H9 (cell line): ENCODE measurements at regions not wholly inside any gene's neighbourhood (a gene's known extent, or its start where the extent isn't known, plus 50 kb on each side); places are given as distances from the start of the nearest gene placed in this dataset.

Source experiments
- DNase-seq: peaks from one replicate; pipeline ENCODE4 v3.0.0-alpha.2; 2017
- H2AFZ ChIP-seq: one replicate; pipeline ENCODE4 v1.6.1; 2013; ENCODE audit warnings: mild to moderate bottlenecking, low read length, control low read depth, moderate library complexity
- H2AK5ac ChIP-seq: 2 replicates; pipeline ENCODE4 v1.6.1; 2013; ENCODE audit warnings: low read length, control low read depth, mixed read lengths; ENCODE audit not compliant: insufficient read length
- H2BK120ac ChIP-seq: one replicate; pipeline ENCODE4 v1.6.1; 2013; ENCODE audit warnings: low read depth, mild to moderate bottlenecking, low read length, control low read depth, inconsistent platforms; ENCODE audit not compliant: poor library complexity, severe bottlenecking
- H2BK12ac ChIP-seq: 2 replicates; pipeline ENCODE4 v1.6.1; 2013; ENCODE audit warnings: low read length, control low read depth, mixed read lengths, low read depth; ENCODE audit not compliant: insufficient read length
- H2BK15ac ChIP-seq: 2 replicates; pipeline ENCODE4 v1.6.1; 2013; ENCODE audit warnings: low read depth, low read length, control low read depth
- H2BK20ac ChIP-seq: one replicate; pipeline ENCODE4 v1.6.1; 2013; ENCODE audit warnings: low read depth, mild to moderate bottlenecking, low read length, control low read depth, inconsistent platforms; ENCODE audit not compliant: poor library complexity, severe bottlenecking
- H2BK5ac ChIP-seq: 2 replicates; pipeline ENCODE4 v1.6.1; 2013; ENCODE audit warnings: low read length, control low read depth, mixed read lengths; ENCODE audit not compliant: insufficient read length
- H3K14ac ChIP-seq: 2 replicates; pipeline ENCODE4 v1.6.1; 2013; ENCODE audit warnings: low read length, control low read depth; ENCODE audit not compliant: insufficient read depth
- H3K18ac ChIP-seq: 2 replicates; pipeline ENCODE4 v1.6.1; 2013; ENCODE audit warnings: low read depth, mild to moderate bottlenecking, mixed read lengths, low read length, control low read depth; ENCODE audit not compliant: insufficient read length
- H3K23ac ChIP-seq: 2 replicates; pipeline ENCODE4 v1.6.1; 2013; ENCODE audit warnings: low read length, control low read depth, mixed read lengths, low read depth; ENCODE audit not compliant: insufficient read length
- H3K23me2 ChIP-seq: 2 replicates; pipeline ENCODE4 v1.6.1; 2013; ENCODE audit warnings: low read depth, mild to moderate bottlenecking, mixed read lengths, low read length, control low read depth; ENCODE audit not compliant: insufficient read length, poor library complexity, severe bottlenecking
- H3K27ac ChIP-seq: 2 replicates; pipeline ENCODE4 v1.5.1; 2013; ENCODE audit warnings: low read length, control low read depth, mixed read lengths, low read depth; ENCODE audit not compliant: insufficient read length
- H3K27me3 ChIP-seq: 2 replicates; pipeline ENCODE4 v1.6.1; 2013; ENCODE audit warnings: low read length, control low read depth, inconsistent platforms; ENCODE audit not compliant: insufficient read depth
- H3K4ac ChIP-seq: 2 replicates; pipeline ENCODE4 v1.6.1; 2013; ENCODE audit warnings: low read depth, mild to moderate bottlenecking, control low read depth, inconsistent platforms, low read length, moderate library complexity
- H3K4me1 ChIP-seq: 2 replicates; pipeline ENCODE4 v1.6.1; 2013; ENCODE audit warnings: low read length, control low read depth, inconsistent platforms; ENCODE audit not compliant: insufficient read depth
- H3K4me2 ChIP-seq: 2 replicates; pipeline ENCODE4 v1.6.1; 2013; ENCODE audit warnings: low read length, control low read depth, mixed read lengths; ENCODE audit not compliant: insufficient read length, insufficient read depth
- H3K56ac ChIP-seq: 2 replicates; pipeline ENCODE4 v1.6.1; 2013; ENCODE audit warnings: low read depth, mild to moderate bottlenecking, mixed read lengths, low read length, control low read depth; ENCODE audit not compliant: insufficient read length
- H3K79me1 ChIP-seq: 2 replicates; pipeline ENCODE4 v1.6.1; 2013; ENCODE audit warnings: low read depth, mild to moderate bottlenecking, moderate library complexity, low read length, control low read depth, inconsistent platforms; ENCODE audit not compliant: insufficient read depth, poor library complexity, severe bottlenecking
- H3K79me2 ChIP-seq: 2 replicates; pipeline ENCODE4 v1.6.1; 2013; ENCODE audit warnings: low read length, control low read depth, inconsistent platforms; ENCODE audit not compliant: insufficient read depth
- H3K9ac ChIP-seq: 2 replicates; pipeline ENCODE4 v1.6.1; 2013; ENCODE audit warnings: low read length, control low read depth, mixed read lengths; ENCODE audit not compliant: insufficient read length; ENCODE audit errors: extremely low read depth
- H3K9me3 ChIP-seq: one replicate; pipeline ENCODE4 v1.6.1; 2013; ENCODE audit warnings: low read depth, low read length, inconsistent platforms; ENCODE audit not compliant: control insufficient read depth
- H3T11ph ChIP-seq: one replicate; pipeline ENCODE4 v1.6.1; 2013; ENCODE audit warnings: mild to moderate bottlenecking, low read length, control low read depth, inconsistent platforms
- H4K20me1 ChIP-seq: one replicate; pipeline ENCODE4 v1.6.1; 2013; ENCODE audit not compliant: control insufficient read depth, insufficient read length, insufficient read depth
- H4K5ac ChIP-seq: 2 replicates; pipeline ENCODE4 v1.6.1; 2013; ENCODE audit warnings: low read depth, mild to moderate bottlenecking, mixed read lengths, low read length, control low read depth; ENCODE audit not compliant: insufficient read length
- H4K8ac ChIP-seq: replicated peaks from 2 replicates; pipeline ENCODE4 v1.6.1; 2013; ENCODE audit warnings: low read length, control low read depth, mixed read lengths, low read depth; ENCODE audit not compliant: insufficient read length
- H4K91ac ChIP-seq: 2 replicates; pipeline ENCODE4 v1.6.1; 2013; ENCODE audit warnings: low read depth, mild to moderate bottlenecking, moderate library complexity, mixed read lengths, low read length, control low read depth; ENCODE audit not compliant: insufficient read length
- H3K27ac Mint-ChIP-seq, 3 experiments: 2 replicates in 2 of 3; 3 replicates in 1 of 3; pipeline ENCODE4 v1.8.0; 2020 to 2021; ENCODE audit warnings: mixed read lengths in 3 of 3, mild to moderate bottlenecking in 1 of 3, moderate library complexity in 1 of 3
- H3K27me3 Mint-ChIP-seq: 2 replicates; pipeline ENCODE4 v1.8.0; 2021; ENCODE audit warnings: low read depth, mild to moderate bottlenecking, moderate library complexity, mixed read lengths
- H3K36me3 Mint-ChIP-seq, 3 experiments: 2 replicates in 2 of 3; 3 replicates in 1 of 3; pipeline ENCODE4 v1.8.0; 2020 to 2021; ENCODE audit warnings: low read depth in 3 of 3, mixed read lengths in 3 of 3; ENCODE audit not compliant: insufficient read depth in 1 of 3
- H3K4me1 Mint-ChIP-seq, 2 experiments: 2 replicates each; pipeline ENCODE4 v1.8.0; 2020; ENCODE audit warnings: mixed read lengths in 2 of 2
- H3K4me3 Mint-ChIP-seq, 2 experiments: 2 replicates in 1 of 2; 3 replicates in 1 of 2; pipeline ENCODE4 v1.8.0; 2020 to 2021; ENCODE audit warnings: mild to moderate bottlenecking in 2 of 2, mixed read lengths in 2 of 2, moderate library complexity in 1 of 2
- H3K9me3 Mint-ChIP-seq, 2 experiments: 2 replicates in 1 of 2; 3 replicates in 1 of 2; pipeline ENCODE4 v1.8.0; 2020; ENCODE audit warnings: mild to moderate bottlenecking in 2 of 2, mixed read lengths in 2 of 2, moderate library complexity in 1 of 2
- WGBS: extraction: QIAGEN DNeasy Blood & Tissue Kit; methylation state at CpG from one replicate; pipeline ENCODE4 v1.1.7; 2013; ENCODE audit warnings: missing lambda C conversion rate, low lambda C conversion rate, mixed read lengths; ENCODE audit not compliant: insufficient read length; ENCODE audit errors: extremely low coverage; 5-methylcytosine and 5-hydroxymethylcytosine counted together
- TF ChIP-seq, protein P1 (sequence below): fragments of 200-600 bp; sonication (generic); conservative IDR thresholded peaks from 3 replicates; pipeline ENCODE4 v1.8.0; 2021; ENCODE audit warnings: antibody characterized with exemption, mild to moderate bottlenecking

- Mint-ChIP-seq H3K9me3 (peaks cover 5 to 6% of the 10 kb centered on the region in 2 experiments), H3K36me3 (peaks cover 6 to 11% (median 8%) of the 10 kb centered on the region in 3 experiments), H3K27ac (peak overlapping the region; percentile 86 to 100 (median 99)), H3K27me3 (no peaks in the 10 kb centered on the region), H3K4me3 (peak overlapping the region in 1 of 2 experiments; percentile 60; a peak in 3 of 5 replicates), H3K4me1 (peaks cover 53 to 57% of the 10 kb centered on the region in 2 experiments)
- WGBS = no CpG with 5 or more reads among the region's 7 CpGs
- H4K91ac ChIP-seq = no peak overlapping the region
- peak overlapping the region; percentile 19 for H2BK5ac ChIP-seq
- no peaks in the 10 kb centered on the region for H3K27me3 ChIP-seq
- H3K27ac ChIP-seq = peak overlapping the region; percentile 62
- no peak overlapping the region for H3K56ac ChIP-seq
- no peak overlapping the region for H2BK15ac ChIP-seq
- no peak overlapping the region for H3K18ac ChIP-seq
- no peak overlapping the region for H2AK5ac ChIP-seq
- H2BK20ac ChIP-seq = no peak overlapping the region
- H3K14ac ChIP-seq = no peak overlapping the region
- no peak overlapping the region for H2AFZ ChIP-seq
- TF ChIP-seq, protein P1, sequence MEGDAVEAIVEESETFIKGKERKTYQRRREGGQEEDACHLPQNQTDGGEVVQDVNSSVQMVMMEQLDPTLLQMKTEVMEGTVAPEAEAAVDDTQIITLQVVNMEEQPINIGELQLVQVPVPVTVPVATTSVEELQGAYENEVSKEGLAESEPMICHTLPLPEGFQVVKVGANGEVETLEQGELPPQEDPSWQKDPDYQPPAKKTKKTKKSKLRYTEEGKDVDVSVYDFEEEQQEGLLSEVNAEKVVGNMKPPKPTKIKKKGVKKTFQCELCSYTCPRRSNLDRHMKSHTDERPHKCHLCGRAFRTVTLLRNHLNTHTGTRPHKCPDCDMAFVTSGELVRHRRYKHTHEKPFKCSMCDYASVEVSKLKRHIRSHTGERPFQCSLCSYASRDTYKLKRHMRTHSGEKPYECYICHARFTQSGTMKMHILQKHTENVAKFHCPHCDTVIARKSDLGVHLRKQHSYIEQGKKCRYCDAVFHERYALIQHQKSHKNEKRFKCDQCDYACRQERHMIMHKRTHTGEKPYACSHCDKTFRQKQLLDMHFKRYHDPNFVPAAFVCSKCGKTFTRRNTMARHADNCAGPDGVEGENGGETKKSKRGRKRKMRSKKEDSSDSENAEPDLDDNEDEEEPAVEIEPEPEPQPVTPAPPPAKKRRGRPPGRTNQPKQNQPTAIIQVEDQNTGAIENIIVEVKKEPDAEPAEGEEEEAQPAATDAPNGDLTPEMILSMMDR = no peak
- no peak overlapping the region for H3K4ac ChIP-seq
- H3K4me1 ChIP-seq = peaks cover 14% of the 10 kb centered on the region; the same call in 1 of the 2 replicates
- peak overlapping the region; percentile 29 for H3K4me2 ChIP-seq
- no peaks in the 10 kb centered on the region for H3K79me1 ChIP-seq
- no peaks in the 10 kb centered on the region for H3K79me2 ChIP-seq
- H2BK120ac ChIP-seq = no peak overlapping the region
- H4K5ac ChIP-seq = no peak overlapping the region
- no peak overlapping the region for H2BK12ac ChIP-seq
- no peaks in the 10 kb centered on the region for H3K9me3 ChIP-seq
- no peaks in the 10 kb centered on the region for H3K23me2 ChIP-seq
- H3K23ac ChIP-seq = no peak overlapping the region
- DNase-seq = no peak
- H4K8ac ChIP-seq = no peak overlapping the region
- H3T11ph ChIP-seq = no peak overlapping the region
- H3K9ac ChIP-seq = no peak overlapping the region
- no peaks in the 10 kb centered on the region for H4K20me1 ChIP-seq
Observed at GRCh38 chrX:88991583-88992132, 244.6 kb downstream of the CPXCR1 start.
